Fibroblast of lung (primary cell): ENCODE measurements at regions not wholly inside any gene's neighbourhood (a gene's known extent, or its start where the extent isn't known, plus 50 kb on each side); places are given as distances from the start of the nearest gene placed in this dataset.

Experiments used
- DNase-seq, 2 donors: peaks; one replicate each; pipeline versions ENCODE4 v3.0.0 to v3.0.0-alpha.2; 2010; ENCODE audit warnings: low read depth in 2 of 2
- H2AFZ ChIP-seq: 2 replicates; pipeline ENCODE4 v1.5.1; 2012; ENCODE audit warnings: low read length, control low read depth, inconsistent platforms
- H3K27ac ChIP-seq: 2 replicates; pipeline ENCODE4 v1.5.1; 2011; ENCODE audit warnings: low read length, control low read depth; ENCODE audit not compliant: insufficient read depth
- H3K27me3 ChIP-seq: 2 replicates; pipeline ENCODE4 v1.5.1; 2011; ENCODE audit warnings: mild to moderate bottlenecking, low read length; ENCODE audit not compliant: control insufficient read depth, insufficient read depth
- H3K36me3 ChIP-seq: 2 replicates; pipeline ENCODE4 v1.5.1; 2011; ENCODE audit warnings: low read length; ENCODE audit not compliant: control insufficient read depth, insufficient read depth
- H3K4me1 ChIP-seq: 2 replicates; pipeline ENCODE4 v1.5.1; 2011; ENCODE audit warnings: low read length; ENCODE audit not compliant: control insufficient read depth, insufficient read depth; ENCODE audit errors: extremely low read depth
- H3K4me2 ChIP-seq: 2 replicates; pipeline ENCODE4 v1.5.1; 2011; ENCODE audit warnings: low read length, control low read depth; ENCODE audit not compliant: insufficient read depth; ENCODE audit errors: extremely low read depth
- H3K4me3 ChIP-seq, 4 experiments: fragments of 200-600 bp in 1 of 4; sonication (generic) in 1 of 4; replicated peaks in 1 of 4; 2 replicates each; pipeline ENCODE4 v1.5.1; 2011 to 2016; ENCODE audit warnings: low read length in 4 of 4, low read depth in 3 of 4, mild to moderate bottlenecking in 3 of 4, control low read depth in 2 of 4, inconsistent platforms in 1 of 4, mixed read lengths in 1 of 4; ENCODE audit not compliant: insufficient read depth in 1 of 4; ENCODE audit errors: control extremely low read depth in 1 of 4
- H3K79me2 ChIP-seq: 2 replicates; pipeline ENCODE4 v1.5.1; 2012; ENCODE audit warnings: mild to moderate bottlenecking, low read length, inconsistent platforms; ENCODE audit not compliant: control insufficient read depth, insufficient read depth
- H3K9ac ChIP-seq: 2 replicates; pipeline ENCODE4 v1.5.1; 2011; ENCODE audit warnings: mild to moderate bottlenecking, low read length, control low read depth; ENCODE audit not compliant: insufficient read depth
- H3K9me3 ChIP-seq: 2 replicates; pipeline ENCODE4 v1.5.1; 2012; ENCODE audit warnings: low read depth, low read length; ENCODE audit not compliant: control insufficient read depth, insufficient read depth
- H4K20me1 ChIP-seq: 2 replicates; pipeline ENCODE4 v1.5.1; 2011; ENCODE audit warnings: low read length; ENCODE audit not compliant: control insufficient read depth, insufficient read depth; ENCODE audit errors: extremely low read depth
- CTCF ChIP-seq, 2 donors: IDR thresholded peaks in 1 of 2; conservative IDR thresholded peaks in 1 of 2; 1 replicate in 1 of 2; 2 replicates in 1 of 2; pipeline ENCODE4 v1.5.1; 2011 to 2012; ENCODE audit warnings: low read length in 2 of 2, control low read depth in 1 of 2, inconsistent platforms in 1 of 2, low read depth in 1 of 2, mild to moderate bottlenecking in 1 of 2
- EZH2 ChIP-seq: IDR thresholded peaks from 2 replicates; pipeline ENCODE4 v1.5.1; 2012; ENCODE audit warnings: low read length, control low read depth, mild to moderate bottlenecking; ENCODE audit errors: missing control alignments

- H3K9me3 ChIP-seq: no peaks in the 10 kb centered on the region
- peak in 1 of 2 donors; percentile 64 for DNase-seq
- H3K9ac ChIP-seq: no peak overlapping the region
- H3K79me2 ChIP-seq: no peaks in the 10 kb centered on the region
- no peak overlapping the region for H3K4me3 ChIP-seq
- H2AFZ ChIP-seq: no peak overlapping the region
- H3K4me2 ChIP-seq: no peak overlapping the region
- H3K36me3 ChIP-seq: no peaks in the 10 kb centered on the region
- H3K27ac ChIP-seq: no peak overlapping the region
- H4K20me1 ChIP-seq: no peaks in the 10 kb centered on the region
- TF ChIP-seq CTCF (conservative IDR thresholded peaks at IDR 0.05 in 1 of 2, IDR thresholded peaks at IDR 0.05 in 1 of 2; ENCODE audit: low read depth in 1 of 2, low read length in 2 of 2) (no peak), EZH2 (no peak)
- peaks cover 3% of the 10 kb centered on the region for H3K4me1 ChIP-seq
- peaks cover 5% of the 10 kb centered on the region for H3K27me3 ChIP-seq
These were observed 76.8 kb upstream of the PIM1 start for GRCh38 chr6:37092923-37093727.

- no peak for TF ChIP-seq CTCF (conservative IDR thresholded peaks at IDR 0.05 in 1 of 2, IDR thresholded peaks at IDR 0.05 in 1 of 2; ENCODE audit: low read depth in 1 of 2, low read length in 2 of 2)
- no peak for TF ChIP-seq EZH2
- H3K27ac ChIP-seq: no peak overlapping the region
These were observed 76.3 kb upstream of the PIM1 start for GRCh38 chr6:37093728-37094069.

GRCh38 chr6:37095997-37096396 lies 74.0 kb upstream of the PIM1 start:
- DNase-seq: no peak
- H3K79me2 ChIP-seq: no peaks in the 10 kb centered on the region
- TF ChIP-seq CTCF (conservative IDR thresholded peaks at IDR 0.05 in 1 of 2, IDR thresholded peaks at IDR 0.05 in 1 of 2; ENCODE audit: low read depth in 1 of 2, low read length in 2 of 2) (no peak), EZH2 (no peak)

More at GRCh38 chr6:37093728-37094069, 76.3 kb upstream of the PIM1 start:
- Histone ChIP-seq H3K9ac (no peak overlapping the region), H3K4me2 (no peak overlapping the region), H3K9me3 (no peaks in the 10 kb centered on the region), H3K79me2 (no peaks in the 10 kb centered on the region), H3K27me3 (peaks cover 5% of the 10 kb centered on the region), H3K4me1 (peaks cover 3% of the 10 kb centered on the region), H4K20me1 (no peaks in the 10 kb centered on the region), H3K4me3 (no peak overlapping the region), H2AFZ (no peak overlapping the region), H3K36me3 (no peaks in the 10 kb centered on the region)
- DNase-seq: no peak

More at GRCh38 chr6:37095997-37096396, 74.0 kb upstream of the PIM1 start:
- Histone ChIP-seq H2AFZ (no peak overlapping the region), H3K9me3 (no peaks in the 10 kb centered on the region), H3K4me3 (no peak overlapping the region), H3K36me3 (no peaks in the 10 kb centered on the region), H3K4me2 (no peak overlapping the region), H3K9ac (no peak overlapping the region), H4K20me1 (no peaks in the 10 kb centered on the region), H3K4me1 (no peaks in the 10 kb centered on the region), H3K27me3 (peaks cover 5% of the 10 kb centered on the region), H3K27ac (no peak overlapping the region)
